ENCODE measurements at regions not wholly inside any gene's neighbourhood (a gene's known extent, or its start where the extent isn't known, plus 50 kb on each side); places are given as distances from the start of the nearest gene placed in this dataset.

GRCh38 chr3:174547801-174548435 lies 311.2 kb upstream of the NAALADL2 start:
- TF ChIP-seq CTCF (conservative IDR thresholded peaks at IDR 0.05) (no peak), ZFX (IDR thresholded peaks at IDR 0.05) (no peak)
